GM19324 (cell line): ENCODE measurements at regions not wholly inside any gene's neighbourhood (a gene's known extent, or its start where the extent isn't known, plus 50 kb on each side); places are given as distances from the start of the nearest gene placed in this dataset.

Experiments used
- ATAC-seq: cut with Tn5 transposase; IDR thresholded peaks from one replicate; pipeline ENCODE4 v1.9.1; 2021; ENCODE audit warnings: mild to moderate bottlenecking, moderate library complexity; ENCODE audit not compliant: unreplicated experiment, low FRiP score

GRCh38 chr14:98412431-98412830, 859.6 kb downstream of the BCL11B start:
- ATAC-seq = no peak

GRCh38 chr14:98415766-98416165, 856.2 kb downstream of the BCL11B start:
- no peak for ATAC-seq

- ATAC-seq = no peak
These were observed 855.0 kb downstream of the BCL11B start for GRCh38 chr14:98417001-98417400.

GRCh38 chr14:98428483-98428994, 843.5 kb downstream of the BCL11B start:
- no peak for ATAC-seq

GRCh38 chr14:98433436-98433835, 838.6 kb downstream of the BCL11B start:
- ATAC-seq = no peak

- no peak for ATAC-seq
These were observed 834.9 kb downstream of the BCL11B start for GRCh38 chr14:98437113-98437512.

GRCh38 chr14:98444077-98444476, 827.9 kb downstream of the BCL11B start:
- no peak for ATAC-seq

- no peak for ATAC-seq
These were observed 826.3 kb downstream of the BCL11B start for GRCh38 chr14:98445718-98446117.

GRCh38 chr14:98446508-98446907, 825.5 kb downstream of the BCL11B start:
- no peak for ATAC-seq

- ATAC-seq = no peak
These were observed 815.8 kb downstream of the BCL11B start for GRCh38 chr14:98456231-98456630.

- ATAC-seq = no peak
These were observed 813.3 kb downstream of the BCL11B start for GRCh38 chr14:98458702-98459101.

GRCh38 chr14:98462908-98463307, 809.1 kb downstream of the BCL11B start:
- no peak for ATAC-seq

GRCh38 chr14:98466807-98467206, 805.2 kb downstream of the BCL11B start:
- ATAC-seq = no peak

- no peak for ATAC-seq
These were observed 801.3 kb downstream of the BCL11B start for GRCh38 chr14:98470663-98471062.

GRCh38 chr14:98474900-98475299, 797.1 kb downstream of the BCL11B start:
- no peak for ATAC-seq

GRCh38 chr14:98477935-98478334, 794.1 kb downstream of the BCL11B start:
- no peak for ATAC-seq

- ATAC-seq = no peak
These were observed 782.9 kb downstream of the BCL11B start for GRCh38 chr14:98489115-98489514.

GRCh38 chr14:98494582-98494981, 777.4 kb downstream of the BCL11B start:
- ATAC-seq = no peak

- ATAC-seq = no peak
These were observed 773.7 kb downstream of the BCL11B start for GRCh38 chr14:98498019-98498885.

- ATAC-seq = no peak
These were observed 770.7 kb downstream of the BCL11B start for GRCh38 chr14:98501335-98501734.

- ATAC-seq = no peak
These were observed 770.2 kb downstream of the BCL11B start for GRCh38 chr14:98501836-98502235.
